Tibial artery (tissue), 4 donors: ENCODE measurements at regions not wholly inside any gene's neighbourhood (a gene's known extent, or its start where the extent isn't known, plus 50 kb on each side); places are given as distances from the start of the nearest gene placed in this dataset.

Experiments used
- DNase-seq, 2 donors: peaks; one replicate each; pipeline ENCODE4 v3.0.0-alpha.2; 2019
- H3K27ac ChIP-seq, 2 donors: fragments of 200-600 bp; sonication (generic) in 1 of 2; 1 replicate in 1 of 2; 2 replicates in 1 of 2; pipeline ENCODE4 v1.5.1; 2018 to 2019; ENCODE audit warnings: mild to moderate bottlenecking in 1 of 2
- H3K27me3 ChIP-seq, 2 donors: fragments of 200-600 bp; sonication (generic) in 1 of 2; one replicate each; pipeline versions ENCODE4 v1.5.1 to v1.6.0; 2016 to 2019
- H3K36me3 ChIP-seq, 3 donors: fragments of 200-600 bp; sonication (generic) in 2 of 3; one replicate each; pipeline ENCODE4 v1.5.1; 2016 to 2019; ENCODE audit warnings: mild to moderate bottlenecking in 2 of 3
- H3K4me1 ChIP-seq, 4 donors: fragments of 200-600 bp; sonication (generic) in 2 of 4; 1 replicate in 3 of 4; 2 replicates in 1 of 4; pipeline ENCODE4 v1.5.1; 2016 to 2019
- H3K4me3 ChIP-seq, 2 donors: fragments of 200-600 bp; sonication (generic) in 1 of 2; 1 replicate in 1 of 2; 2 replicates in 1 of 2; pipeline ENCODE4 v1.5.1; 2018 to 2019; ENCODE audit warnings: mild to moderate bottlenecking in 2 of 2
- H3K9me3 ChIP-seq, 3 donors: fragments of 200-600 bp; sonication (generic) in 1 of 3; one replicate each; pipeline ENCODE4 v1.5.1; 2016 to 2019
- intact Hi-C: fragments of 100-400 bp; cut with DNase I; formaldehyde crosslinking; loops from one replicate; pipeline ENCODE4 v1.15.0; 2023; ENCODE audit warnings: low total_unique reads
- TF ChIP-seq, protein P1 (sequence below), 2 experiments: fragments of 200-600 bp in 1 of 2; fragments of 450-650 bp in 1 of 2; IDR thresholded peaks; one replicate each; pipeline ENCODE4 v1.5.1; 2017 to 2019; ENCODE audit warnings: antibody characterized with exemption in 2 of 2, mild to moderate bottlenecking in 1 of 2, moderate library complexity in 1 of 2

GRCh38 chr20:22781869-22782268 lies 197.5 kb upstream of the FOXA2 start:
- Histone ChIP-seq H3K4me1 (no peaks in the 10 kb centered on the region), H3K36me3 (no peaks in the 10 kb centered on the region), H3K4me3 (no peak overlapping the region), H3K9me3 (no peaks in the 10 kb centered on the region), H3K27ac (no peak overlapping the region), H3K27me3 (no peaks in the 10 kb centered on the region)
- intact Hi-C loops = no loop called here
- DNase-seq = no peak
- TF ChIP-seq, protein P1, sequence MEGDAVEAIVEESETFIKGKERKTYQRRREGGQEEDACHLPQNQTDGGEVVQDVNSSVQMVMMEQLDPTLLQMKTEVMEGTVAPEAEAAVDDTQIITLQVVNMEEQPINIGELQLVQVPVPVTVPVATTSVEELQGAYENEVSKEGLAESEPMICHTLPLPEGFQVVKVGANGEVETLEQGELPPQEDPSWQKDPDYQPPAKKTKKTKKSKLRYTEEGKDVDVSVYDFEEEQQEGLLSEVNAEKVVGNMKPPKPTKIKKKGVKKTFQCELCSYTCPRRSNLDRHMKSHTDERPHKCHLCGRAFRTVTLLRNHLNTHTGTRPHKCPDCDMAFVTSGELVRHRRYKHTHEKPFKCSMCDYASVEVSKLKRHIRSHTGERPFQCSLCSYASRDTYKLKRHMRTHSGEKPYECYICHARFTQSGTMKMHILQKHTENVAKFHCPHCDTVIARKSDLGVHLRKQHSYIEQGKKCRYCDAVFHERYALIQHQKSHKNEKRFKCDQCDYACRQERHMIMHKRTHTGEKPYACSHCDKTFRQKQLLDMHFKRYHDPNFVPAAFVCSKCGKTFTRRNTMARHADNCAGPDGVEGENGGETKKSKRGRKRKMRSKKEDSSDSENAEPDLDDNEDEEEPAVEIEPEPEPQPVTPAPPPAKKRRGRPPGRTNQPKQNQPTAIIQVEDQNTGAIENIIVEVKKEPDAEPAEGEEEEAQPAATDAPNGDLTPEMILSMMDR (IDR thresholded peaks at IDR 0.05) = no peak

- TF ChIP-seq, protein P1 (IDR thresholded peaks at IDR 0.05) = no peak
- intact Hi-C loops = loop anchor here (10.0 kb wide), 1 partner anchor 95 kb away; no protein-coding TSS in a partner anchor
- no peaks in the 10 kb centered on the region for H3K27me3 ChIP-seq
Observed at GRCh38 chr20:22789676-22790075, 205.3 kb upstream of the FOXA2 start.

DNA sequence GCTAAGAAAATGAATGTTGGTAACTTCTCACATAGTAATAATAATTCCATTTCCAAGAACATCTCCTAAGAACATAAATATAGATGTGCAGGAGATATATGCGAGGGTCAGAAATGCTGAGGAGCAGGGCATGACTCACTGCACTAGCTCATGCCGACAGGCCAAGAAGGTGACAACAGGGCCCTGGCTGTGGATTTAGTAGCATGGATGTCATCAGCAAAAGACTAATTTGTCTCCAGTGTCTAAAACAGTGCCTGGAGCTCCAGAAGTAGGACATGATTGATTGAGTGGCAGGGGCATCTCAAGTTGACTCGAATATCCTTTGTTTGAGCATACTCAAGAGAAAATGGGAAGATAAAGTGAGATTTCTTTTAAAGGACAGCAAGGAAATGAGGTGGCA lies 207.0 kb upstream of the FOXA2 start:
- Histone ChIP-seq H3K36me3 (no peaks in the 10 kb centered on the region), H3K27ac (no peak overlapping the region), H3K27me3 (no peaks in the 10 kb centered on the region), H3K9me3 (no peaks in the 10 kb centered on the region), H3K4me3 (no peak overlapping the region), H3K4me1 (peaks cover 3 to 46% (median 18%) of the 10 kb centered on the region in 4 donors)
- intact Hi-C loops = loop anchor here (10.0 kb wide), 1 partner anchor 97 kb away; no protein-coding TSS in a partner anchor
- TF ChIP-seq, protein P1 (IDR thresholded peaks at IDR 0.05) = no peak
- no peak for DNase-seq

More at GRCh38 chr20:22789676-22790075, 205.3 kb upstream of the FOXA2 start:
- no peak for DNase-seq
- Histone ChIP-seq H3K4me1 (peaks cover 0 to 28% (median 4%) of the 10 kb centered on the region in 4 donors), H3K9me3 (no peaks in the 10 kb centered on the region), H3K27ac (no peak overlapping the region), H3K36me3 (no peaks in the 10 kb centered on the region), H3K4me3 (no peak overlapping the region)

DNA sequence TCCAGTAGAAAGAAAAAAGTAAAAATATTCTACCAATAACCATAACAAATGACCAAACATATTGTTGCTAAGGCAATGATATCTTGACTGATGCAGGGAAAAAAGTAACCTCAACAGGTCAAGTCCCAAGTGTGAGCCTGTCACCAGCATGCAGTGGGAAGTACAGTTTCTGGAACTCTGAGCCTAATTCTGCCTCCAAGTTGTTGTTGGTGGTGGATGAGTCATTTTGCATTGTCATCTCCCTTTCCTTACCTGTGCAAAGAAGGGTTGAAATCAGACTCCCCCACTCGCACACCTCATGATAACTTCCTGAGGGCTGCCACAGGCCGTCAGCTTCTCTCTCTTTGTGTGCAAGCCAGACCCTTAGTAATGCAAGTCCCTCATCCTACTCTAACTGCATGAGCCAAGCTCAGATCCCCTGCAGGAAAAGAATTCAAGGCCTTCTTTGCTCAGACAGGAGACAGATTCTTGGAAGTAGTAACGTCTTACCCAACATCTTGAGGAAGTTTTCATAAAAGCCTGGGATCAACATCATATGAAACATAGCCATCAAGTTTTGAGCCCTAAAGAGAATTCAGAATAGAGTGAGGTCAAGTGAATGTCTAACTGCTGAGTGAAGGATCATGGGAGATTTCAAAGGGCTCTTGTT lies 207.6 kb upstream of the FOXA2 start:
- intact Hi-C loops = loop anchor here (10.0 kb wide), 1 partner anchor 97 kb away; no protein-coding TSS in a partner anchor
- DNase-seq = no peak
- Histone ChIP-seq H3K4me3 (no peak overlapping the region), H3K4me1 (peaks cover 6 to 52% (median 23%) of the 10 kb centered on the region in 4 donors), H3K27me3 (no peaks in the 10 kb centered on the region), H3K27ac (no peak overlapping the region), H3K9me3 (no peaks in the 10 kb centered on the region), H3K36me3 (no peaks in the 10 kb centered on the region)
- TF ChIP-seq, protein P1 (IDR thresholded peaks at IDR 0.05) = no peak

- DNase-seq = no peak
- H3K27me3 ChIP-seq = no peaks in the 10 kb centered on the region
- H3K27ac ChIP-seq = peak overlapping the region; percentile 74 to 75
- TF ChIP-seq, protein P1 (IDR thresholded peaks at IDR 0.05) = no peak
- H3K36me3 ChIP-seq = no peaks in the 10 kb centered on the region
- peaks cover 6 to 56% (median 24%) of the 10 kb centered on the region in 4 donors for H3K4me1 ChIP-seq
- intact Hi-C loops = loop anchor here (10.0 kb wide), 1 partner anchor 99 kb away; no protein-coding TSS in a partner anchor
- no peaks in the 10 kb centered on the region for H3K9me3 ChIP-seq
- H3K4me3 ChIP-seq = no peak overlapping the region
Observed at GRCh38 chr20:22794200-22794599, 209.8 kb upstream of the FOXA2 start.
